ENCODE measurements at regions not wholly inside any gene's neighbourhood (a gene's known extent, or its start where the extent isn't known, plus 50 kb on each side); places are given as distances from the start of the nearest gene placed in this dataset.
"Not testable (repeated sequence)": the region's sequence is repeated elsewhere in the genome, so short reads cannot be mapped to it uniquely, and the experiment has no call there.

GRCh38 chr15:20404571-20404970 is 137.0 kb downstream of the GOLGA6L6 start:
- not testable (repeated sequence) for TF ChIP-seq POLR2A (IDR thresholded peaks at IDR 0.05; ENCODE audit: extremely low read depth, insufficient read length); CTCF (IDR thresholded peaks at IDR 0.05; ENCODE audit: low read depth, low read length); MYC (IDR thresholded peaks at IDR 0.05; ENCODE audit: low read depth, low read length); MAX (IDR thresholded peaks at IDR 0.05; ENCODE audit: low read depth, low read length)

All from NB4 (cell line).